ENCODE measurements at regions not wholly inside any gene's neighbourhood (a gene's known extent, or its start where the extent isn't known, plus 50 kb on each side); places are given as distances from the start of the nearest gene placed in this dataset.

DNA sequence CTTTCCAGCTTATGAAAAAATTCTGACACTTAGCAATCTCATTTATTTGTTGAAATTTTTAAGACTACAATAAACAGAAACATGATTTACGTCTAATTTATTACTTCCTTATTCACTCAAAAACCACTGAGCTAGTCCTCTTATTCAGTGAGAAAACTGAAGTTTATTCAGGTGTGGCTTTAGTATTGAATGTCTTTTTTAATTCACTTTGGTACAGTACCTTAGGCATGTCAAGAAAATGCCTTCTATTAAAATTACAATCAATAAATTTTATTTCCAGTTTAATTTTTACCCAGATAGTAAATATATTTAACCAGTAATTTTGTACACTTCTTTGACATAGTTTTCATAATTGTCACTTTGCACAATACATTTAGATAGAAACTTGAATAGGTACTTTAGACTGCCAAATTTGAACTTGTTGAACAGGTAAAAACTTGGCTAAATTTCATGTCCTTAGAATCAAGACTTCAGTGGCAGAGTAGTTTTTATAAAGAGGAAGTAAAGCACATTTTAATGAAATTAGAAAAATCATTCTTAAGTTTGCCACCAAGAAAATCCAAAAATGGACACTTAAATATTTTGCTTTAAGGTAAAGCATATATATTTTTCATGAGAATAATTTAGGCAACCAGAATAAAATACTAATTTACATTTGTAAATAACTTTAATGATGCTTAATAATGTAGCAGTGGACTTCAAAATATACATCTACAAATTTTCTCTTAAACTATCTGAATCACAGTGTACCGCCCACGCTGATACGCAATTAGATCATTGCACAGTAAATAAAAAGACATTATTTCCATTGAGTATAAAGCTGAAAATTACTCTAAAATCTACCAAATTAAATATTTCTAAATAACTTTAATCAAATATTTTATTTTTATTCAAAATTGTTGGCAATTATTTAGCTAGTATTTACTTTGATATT, 159.1 kb downstream of the RASSF9 start:
- POLR2A ChIA-PET: no interaction called here
- Histone ChIP-seq H3K4me3 (replicated peaks in 1 of 3; ENCODE audit: insufficient read depth in 1 of 3, low read depth in 2 of 3, low read length in 3 of 3) (no peak overlapping the region), H3K4me1 (ENCODE audit: insufficient read depth, low read length) (no peaks in the 10 kb centered on the region), H4K20me1 (ENCODE audit: insufficient read depth, low read length) (no peaks in the 10 kb centered on the region), H2AFZ (ENCODE audit: low read length) (no peak overlapping the region), H3K9ac (ENCODE audit: insufficient read depth, low read depth, low read length) (no peak overlapping the region), H3K79me2 (ENCODE audit: insufficient read depth, low read length) (no peaks in the 10 kb centered on the region), H3K4me2 (ENCODE audit: low read depth, low read length) (no peak overlapping the region), H3K27ac (ENCODE audit: extremely low read length, insufficient read depth, low read length) (no peak overlapping the region), H3K9me3 (ENCODE audit: low read length) (no peaks in the 10 kb centered on the region), H3K36me3 (replicated peaks in 1 of 2; ENCODE audit: control insufficient read depth in 1 of 2, insufficient read depth in 2 of 2, low read length in 2 of 2) (no peaks in the 10 kb centered on the region), H3K27me3 (ENCODE audit: control insufficient read depth in 1 of 2, insufficient read depth in 2 of 2, low read length in 2 of 2) (no peaks in the 10 kb centered on the region)
- no TSS peak for BruUV-seq (replicated peaks)
- ATAC-seq: no peak
- WGBS (ENCODE audit: low lambda C conversion rate): 34% methylated on average over 4 of the region's 4 CpGs
- CTCF ChIA-PET (ENCODE audit: low intra/inter-chr PET ratio, low total read pairs): no interaction called here
- TF ChIP-seq SOX5 (CRISPR knock-in tag; IDR thresholded peaks at IDR 0.05; ENCODE audit: borderline replicate concordance) (no peak), RORA (CRISPR knock-in tag; IDR thresholded peaks at IDR 0.05) (no peak), ETV6 (CRISPR knock-in tag; conservative IDR thresholded peaks at IDR 0.05) (no peak), IRX3 (CRISPR knock-in tag; IDR thresholded peaks at IDR 0.05; ENCODE audit: borderline replicate concordance, low read depth) (no peak), KDM1A (CRISPR knock-in tag; IDR thresholded peaks at IDR 0.05) (no peak), ZNF235 (CRISPR knock-in tag; IDR thresholded peaks at IDR 0.05; ENCODE audit: borderline replicate concordance) (no peak), ZNF138 (CRISPR knock-in tag; IDR thresholded peaks at IDR 0.05; ENCODE audit: low read depth) (no peak), ZNF563 (CRISPR knock-in tag; IDR thresholded peaks at IDR 0.05) (no peak)
- TF ChIP-seq, protein P1, sequence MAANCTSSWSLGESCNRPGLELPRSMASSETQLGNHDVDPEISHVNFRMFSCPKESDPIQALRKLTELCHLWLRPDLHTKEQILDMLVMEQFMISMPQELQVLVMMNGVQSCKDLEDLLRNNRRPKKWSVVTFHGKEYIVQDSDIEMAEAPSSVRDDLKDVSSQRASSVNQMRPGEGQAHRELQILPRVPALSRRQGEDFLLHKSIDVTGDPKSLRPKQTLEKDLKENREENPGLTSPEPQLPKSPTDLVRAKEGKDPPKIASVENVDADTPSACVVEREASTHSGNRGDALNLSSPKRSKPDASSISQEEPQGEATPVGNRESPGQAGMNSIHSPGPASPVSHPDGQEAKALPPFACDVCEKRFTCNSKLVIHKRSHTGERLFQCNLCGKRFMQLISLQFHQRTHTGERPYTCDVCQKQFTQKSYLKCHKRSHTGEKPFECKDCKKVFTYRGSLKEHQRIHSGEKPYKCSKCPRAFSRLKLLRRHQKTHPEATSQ (CRISPR knock-in tag; IDR thresholded peaks at IDR 0.05; ENCODE audit: borderline replicate concordance): no peak
- intact Hi-C loops (cut with micrococcal nuclease; ENCODE audit: unreplicated experiment): no loop called here
- FAIRE-seq: no peak
- in situ Hi-C loops (cut with HindIII; ENCODE audit: extremely low pct_ligation_motif_present, low pct_unique_long_range_greater_than_20kb): no loop called here
- no peak for DNase-seq (ENCODE audit: low spot score)

Data from HepG2 (cell line).